Calu3 (cell line): ENCODE measurements at regions not wholly inside any gene's neighbourhood (a gene's known extent, or its start where the extent isn't known, plus 50 kb on each side); places are given as distances from the start of the nearest gene placed in this dataset.
"Not testable (repeated sequence)": the region's sequence is repeated elsewhere in the genome, so short reads cannot be mapped to it uniquely, and the experiment has no call there.

Experiments
- BruUV-seq: library from RNA; stranded (reverse); fragments of 400-500 nt; replicated peaks from 2 replicates; lab custom pipeline; 2021; lab: Mats Ljungman, UMichigan
- CTCF ChIA-PET: fragments of 300-600 bp; sonication (Branson Sonifier 250); formaldehyde crosslinking; loops from one replicate; lab custom pipeline; 2022; ENCODE audit warnings: antibody characterized with exemption; lab: Charles Lee
- DNase-seq: peaks from one replicate; pipeline ENCODE4 v3.0.0; 2022
- H3K27ac Mint-ChIP-seq: one replicate; pipeline ENCODE4 v1.8.0; 2022; ENCODE audit warnings: mixed read lengths; ENCODE audit not compliant: unreplicated experiment
- H3K27me3 Mint-ChIP-seq: one replicate; pipeline ENCODE4 v1.8.0; 2022; ENCODE audit warnings: mixed read lengths; ENCODE audit not compliant: unreplicated experiment
- H3K36me3 Mint-ChIP-seq: one replicate; pipeline ENCODE4 v1.8.0; 2022; ENCODE audit warnings: mild to moderate bottlenecking, moderate library complexity, mixed read lengths; ENCODE audit not compliant: insufficient read depth, unreplicated experiment
- H3K4me1 Mint-ChIP-seq: one replicate; pipeline ENCODE4 v1.8.0; 2022; ENCODE audit warnings: mild to moderate bottlenecking, low read depth, mixed read lengths; ENCODE audit not compliant: unreplicated experiment
- H3K4me3 Mint-ChIP-seq: one replicate; pipeline ENCODE4 v1.8.0; 2022; ENCODE audit warnings: mild to moderate bottlenecking, low read depth, moderate library complexity, mixed read lengths; ENCODE audit not compliant: unreplicated experiment
- H3K9me3 Mint-ChIP-seq: one replicate; pipeline ENCODE4 v1.8.0; 2022; ENCODE audit warnings: low read depth, mixed read lengths; ENCODE audit not compliant: unreplicated experiment
- intact Hi-C: fragments of 100-400 bp; cut with micrococcal nuclease; formaldehyde crosslinking; loops from one replicate; pipeline ENCODE4 v1.10.0; 2022; ENCODE audit not compliant: unreplicated experiment
- TF ChIP-seq, protein P1 (sequence below): fragments of 200-600 bp; IDR thresholded peaks from one replicate; pipeline ENCODE4 v1.8.0; 2022; ENCODE audit warnings: antibody characterized with exemption; ENCODE audit not compliant: unreplicated experiment

DNA sequence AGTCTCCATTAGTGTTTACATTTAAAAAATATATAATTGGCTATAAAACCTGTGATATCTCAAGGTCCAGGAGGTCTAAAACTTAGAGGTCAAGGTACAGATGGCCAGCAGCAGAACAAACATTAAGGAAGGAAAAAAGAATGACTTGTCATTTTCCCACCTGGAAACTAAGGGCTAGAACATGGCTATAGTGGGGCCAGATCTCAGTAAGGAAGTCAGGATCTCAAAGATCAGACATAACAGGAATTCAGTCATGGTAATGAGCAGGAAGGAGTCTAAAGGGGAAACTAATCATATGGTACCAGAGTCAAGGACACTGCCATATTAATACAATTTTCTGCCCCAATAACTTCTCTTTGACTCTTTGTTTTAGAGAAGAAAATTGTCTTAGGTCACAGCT lies 1018.8 kb downstream of the PLA2G4A start:
- Mint-ChIP-seq H3K4me3 (no peak overlapping the region), H3K9me3 (no peaks in the 10 kb centered on the region), H3K27me3 (no peaks in the 10 kb centered on the region), H3K27ac (no peak overlapping the region), H3K4me1 (no peaks in the 10 kb centered on the region), H3K36me3 (no peaks in the 10 kb centered on the region)
- CTCF ChIA-PET: no interaction called here
- no TSS peak for BruUV-seq
- TF ChIP-seq, protein P1, sequence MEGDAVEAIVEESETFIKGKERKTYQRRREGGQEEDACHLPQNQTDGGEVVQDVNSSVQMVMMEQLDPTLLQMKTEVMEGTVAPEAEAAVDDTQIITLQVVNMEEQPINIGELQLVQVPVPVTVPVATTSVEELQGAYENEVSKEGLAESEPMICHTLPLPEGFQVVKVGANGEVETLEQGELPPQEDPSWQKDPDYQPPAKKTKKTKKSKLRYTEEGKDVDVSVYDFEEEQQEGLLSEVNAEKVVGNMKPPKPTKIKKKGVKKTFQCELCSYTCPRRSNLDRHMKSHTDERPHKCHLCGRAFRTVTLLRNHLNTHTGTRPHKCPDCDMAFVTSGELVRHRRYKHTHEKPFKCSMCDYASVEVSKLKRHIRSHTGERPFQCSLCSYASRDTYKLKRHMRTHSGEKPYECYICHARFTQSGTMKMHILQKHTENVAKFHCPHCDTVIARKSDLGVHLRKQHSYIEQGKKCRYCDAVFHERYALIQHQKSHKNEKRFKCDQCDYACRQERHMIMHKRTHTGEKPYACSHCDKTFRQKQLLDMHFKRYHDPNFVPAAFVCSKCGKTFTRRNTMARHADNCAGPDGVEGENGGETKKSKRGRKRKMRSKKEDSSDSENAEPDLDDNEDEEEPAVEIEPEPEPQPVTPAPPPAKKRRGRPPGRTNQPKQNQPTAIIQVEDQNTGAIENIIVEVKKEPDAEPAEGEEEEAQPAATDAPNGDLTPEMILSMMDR: no peak
- intact Hi-C loops: no loop called here
- no peak for DNase-seq

DNA sequence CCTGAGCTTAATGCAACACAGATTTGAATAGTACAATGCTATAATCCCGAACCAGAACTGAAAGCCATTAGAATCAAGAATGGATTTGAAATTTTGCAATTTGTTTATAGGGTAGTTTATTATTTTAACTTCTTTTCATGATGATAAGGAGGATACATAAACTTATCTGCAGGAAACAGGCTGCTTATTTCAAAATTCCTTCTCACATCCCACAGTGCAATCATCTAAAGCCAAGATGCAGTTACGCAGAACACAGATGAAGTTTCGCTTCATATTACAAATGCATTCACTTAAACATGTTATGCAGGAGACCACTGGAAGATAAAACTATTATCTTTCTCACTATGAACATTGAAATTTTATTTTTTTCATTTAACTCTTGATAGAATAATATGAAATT lies 1019.6 kb downstream of the PLA2G4A start:
- DNase-seq: no peak
- intact Hi-C loops: no loop called here
- H3K36me3 Mint-ChIP-seq: no peaks in the 10 kb centered on the region
- no peak overlapping the region for H3K4me3 Mint-ChIP-seq
- no peaks in the 10 kb centered on the region for H3K27me3 Mint-ChIP-seq
- TF ChIP-seq, protein P1: no peak
- CTCF ChIA-PET: no interaction called here
- BruUV-seq: no TSS peak
- H3K4me1 Mint-ChIP-seq: no peaks in the 10 kb centered on the region
- H3K27ac Mint-ChIP-seq: no peak overlapping the region
- H3K9me3 Mint-ChIP-seq: no peaks in the 10 kb centered on the region

- CTCF ChIA-PET, intact Hi-C loops, DNase-seq, H3K4me3 Mint-ChIP-seq, H3K27me3 Mint-ChIP-seq, H3K36me3 Mint-ChIP-seq, BruUV-seq, H3K9me3 Mint-ChIP-seq, H3K27ac Mint-ChIP-seq, H3K4me1 Mint-ChIP-seq: not testable (repeated sequence)
Observed at GRCh38 chr1:187850146-187850545, 1021.4 kb downstream of the PLA2G4A start.

- TF ChIP-seq, protein P1: no peak
- H3K4me1 Mint-ChIP-seq: no peaks in the 10 kb centered on the region
- no peak overlapping the region for H3K27ac Mint-ChIP-seq
- no peaks in the 10 kb centered on the region for H3K27me3 Mint-ChIP-seq
- no peaks in the 10 kb centered on the region for H3K36me3 Mint-ChIP-seq
- intact Hi-C loops: no loop called here
- H3K9me3 Mint-ChIP-seq: no peaks in the 10 kb centered on the region
- no TSS peak for BruUV-seq
- H3K4me3 Mint-ChIP-seq: no peak overlapping the region
- CTCF ChIA-PET: no interaction called here
- DNase-seq: no peak
Observed at GRCh38 chr1:187853505-187853904, 1024.8 kb downstream of the PLA2G4A start.

- TF ChIP-seq, protein P1: no peak
- BruUV-seq: no TSS peak
- CTCF ChIA-PET: interaction anchor here (0.6 kb wide), 1 partner anchor 14 kb away, joined by 6 read pairs; no protein-coding TSS in a partner anchor
- DNase-seq: no peak
- H3K27ac Mint-ChIP-seq: no peak overlapping the region
- no peak overlapping the region for H3K4me3 Mint-ChIP-seq
- intact Hi-C loops: no loop called here
- H3K4me1 Mint-ChIP-seq: no peaks in the 10 kb centered on the region
- no peaks in the 10 kb centered on the region for H3K9me3 Mint-ChIP-seq
- no peaks in the 10 kb centered on the region for H3K27me3 Mint-ChIP-seq
- no peaks in the 10 kb centered on the region for H3K36me3 Mint-ChIP-seq
Observed at GRCh38 chr1:187854457-187854856, 1025.7 kb downstream of the PLA2G4A start.
